HG03442 (cell line): ENCODE measurements at regions not wholly inside any gene's neighbourhood (a gene's known extent, or its start where the extent isn't known, plus 50 kb on each side); places are given as distances from the start of the nearest gene placed in this dataset.

Experiments used
- ATAC-seq: cut with Tn5 transposase; IDR thresholded peaks from one replicate; pipeline ENCODE4 v1.9.1; 2021; ENCODE audit warnings: mild to moderate bottlenecking, moderate library complexity; ENCODE audit not compliant: unreplicated experiment

DNA sequence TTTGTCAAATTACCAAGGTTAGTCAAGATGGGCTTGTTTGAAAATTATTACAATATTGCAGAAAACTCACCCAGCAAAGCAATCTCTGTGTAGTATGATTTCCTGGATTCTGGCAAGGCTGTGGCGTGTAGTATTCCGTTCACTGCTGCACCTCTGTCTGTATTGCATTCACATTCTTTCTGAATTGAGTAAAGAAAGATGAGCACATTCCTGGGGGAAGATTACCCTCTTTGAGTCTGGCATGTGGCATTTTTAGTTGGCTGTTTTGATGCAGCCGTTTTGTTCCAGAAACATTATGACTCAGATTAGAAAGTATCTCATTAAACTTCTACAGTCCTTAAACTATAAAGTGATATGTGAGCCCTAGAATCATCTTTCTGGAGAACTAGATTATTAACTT lies 197.7 kb downstream of the TENT4A start:
- ATAC-seq, result no peak

DNA sequence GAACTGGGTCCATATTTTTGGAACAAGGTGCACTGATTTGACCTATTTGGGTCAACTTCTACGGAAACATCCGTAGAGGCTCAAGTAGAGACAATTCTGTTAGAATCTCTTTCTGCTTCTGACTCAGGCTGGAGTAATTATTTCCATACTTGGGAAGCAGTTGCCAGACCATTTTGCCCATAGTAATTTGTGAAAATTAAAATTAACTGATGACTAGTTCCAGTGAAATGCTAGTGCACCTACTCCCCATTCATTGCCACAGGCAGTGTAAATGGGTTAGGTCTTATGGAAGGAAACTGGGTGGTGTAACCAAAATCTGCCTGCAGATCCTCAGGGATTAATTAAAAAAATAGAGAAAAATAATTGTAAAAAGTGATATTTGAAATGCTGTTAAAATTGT lies 201.1 kb downstream of the TENT4A start:
- ATAC-seq, result no peak

DNA sequence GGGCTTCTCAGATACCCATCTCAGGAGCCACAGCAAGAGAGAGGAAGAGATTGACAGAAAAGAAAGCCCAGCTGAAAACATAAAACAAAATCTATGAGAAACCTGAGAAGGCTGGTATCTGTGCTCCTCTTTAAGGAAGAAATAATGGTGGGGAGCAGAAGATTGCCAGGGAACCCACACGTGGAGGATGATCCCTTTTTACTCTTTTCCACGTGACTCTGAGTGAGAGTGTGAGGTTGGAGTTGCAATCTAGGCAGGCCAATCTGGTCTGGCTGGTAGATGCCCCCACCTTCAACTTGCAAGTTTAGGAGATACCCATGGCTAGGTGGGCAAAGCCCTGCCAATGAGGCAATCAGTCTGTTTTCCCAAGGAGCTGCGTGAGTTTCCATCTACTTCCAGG lies 202.3 kb downstream of the TENT4A start:
- ATAC-seq, result no peak

DNA sequence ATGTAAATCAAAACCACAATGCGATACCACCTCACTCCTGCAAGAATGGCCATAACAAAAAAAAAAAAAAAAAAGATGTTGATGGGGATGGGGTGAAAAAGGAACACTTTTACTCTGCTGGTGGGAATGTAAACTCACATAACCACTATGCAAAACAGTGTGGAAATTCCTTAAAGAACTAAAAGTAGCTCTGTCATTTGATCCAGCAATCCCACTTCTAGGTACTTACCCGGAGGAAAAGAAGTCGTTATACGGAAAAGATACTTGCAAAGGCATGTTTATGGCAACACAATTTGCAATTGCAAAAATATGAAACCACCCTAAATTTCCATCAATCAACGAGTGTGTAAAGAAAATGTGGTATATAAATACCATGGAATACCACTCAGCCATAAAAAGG lies 205.0 kb downstream of the TENT4A start:
- ATAC-seq, result no peak

DNA sequence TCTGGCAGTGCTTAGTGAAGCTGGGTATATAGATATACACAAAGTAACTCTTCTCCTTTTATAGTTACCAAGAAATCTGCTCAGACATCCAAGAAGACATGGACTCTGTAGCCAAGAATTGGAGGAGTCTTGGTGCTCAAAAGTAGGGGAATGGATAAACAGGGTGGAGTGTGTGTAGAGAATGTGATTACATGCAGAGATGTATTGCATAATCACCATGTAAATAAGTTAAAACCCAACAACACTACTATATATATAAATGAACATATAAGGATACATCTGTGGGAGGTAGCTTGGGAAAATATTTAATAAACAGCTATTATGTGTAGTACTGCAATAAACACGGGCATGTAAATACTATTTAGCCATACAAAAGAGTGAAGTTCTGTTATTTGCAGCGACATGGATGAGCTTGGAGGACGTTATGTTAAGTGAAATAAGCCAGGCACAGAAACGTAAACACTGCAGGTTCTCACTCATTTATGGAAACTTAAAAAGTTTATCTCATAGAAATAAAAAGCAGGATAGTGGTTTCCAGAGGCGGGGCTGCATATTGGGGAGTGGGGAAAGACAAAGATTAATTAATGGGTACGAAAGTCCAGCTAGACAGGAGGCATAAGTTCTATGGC lies 207.5 kb downstream of the TENT4A start:
- ATAC-seq, result no peak

DNA sequence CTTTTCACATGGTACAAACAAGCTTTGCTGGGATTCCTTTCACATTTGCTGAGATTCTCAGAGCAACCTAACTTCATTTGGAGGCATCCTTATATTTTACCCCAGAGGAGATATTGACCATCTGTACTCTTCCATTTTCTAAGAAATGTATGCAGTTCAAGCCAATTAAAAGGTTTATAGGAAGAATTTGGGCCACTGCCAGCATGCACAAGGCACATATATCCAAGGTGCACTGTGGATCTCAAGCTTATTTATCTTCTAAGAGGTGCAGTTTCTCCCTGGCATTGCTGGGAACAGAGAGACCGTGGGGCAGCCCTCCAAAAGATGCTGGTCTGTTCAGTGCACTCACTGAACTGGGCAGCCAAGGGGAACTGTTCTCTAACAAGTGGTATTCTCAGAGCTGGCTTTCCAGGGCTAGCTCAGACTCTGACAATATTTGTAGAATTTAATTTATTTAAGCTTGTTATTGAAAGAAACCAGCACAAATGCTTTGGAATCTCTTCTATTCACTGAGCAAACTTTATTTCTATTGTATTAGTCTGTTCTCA lies 213.3 kb downstream of the TENT4A start:
- ATAC-seq, result no peak

DNA sequence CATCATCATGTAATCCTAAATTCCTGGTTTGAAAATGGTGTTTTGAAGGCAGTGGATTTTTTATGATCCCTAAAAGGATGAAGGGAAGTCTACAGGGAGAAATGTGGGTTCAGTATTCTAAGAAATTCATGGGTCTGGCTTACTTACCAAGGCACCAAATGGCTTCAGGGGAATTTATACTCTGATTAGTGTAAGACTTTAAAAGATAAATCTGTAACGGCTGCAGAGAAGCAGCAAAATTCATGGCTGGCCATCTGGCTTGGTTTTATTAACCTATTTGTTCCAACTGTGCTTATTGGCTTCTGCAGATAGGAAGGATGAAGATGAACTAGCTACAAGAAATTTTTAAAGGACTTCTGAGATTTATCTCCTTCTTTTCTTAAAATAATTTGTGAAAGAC lies 222.8 kb downstream of the TENT4A start:
- ATAC-seq, result no peak

DNA sequence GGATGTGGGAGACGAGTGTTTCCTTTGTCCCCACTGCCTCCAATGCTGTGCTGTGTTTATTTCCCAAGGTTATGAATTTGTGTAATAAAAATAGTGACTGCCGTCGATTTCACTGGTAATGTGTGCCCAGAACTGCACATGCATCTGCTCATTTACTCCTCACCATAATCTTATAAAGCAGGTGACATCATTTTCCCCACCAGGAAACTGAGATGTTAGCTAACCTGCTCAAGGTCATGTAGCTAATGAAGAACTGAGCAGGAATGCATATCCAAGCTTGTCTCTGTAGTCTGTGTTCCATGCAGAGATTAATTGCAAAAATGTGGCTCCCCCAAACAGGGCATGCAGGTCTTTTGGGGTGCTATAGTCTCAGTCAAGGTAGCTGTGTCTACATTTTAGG lies 224.4 kb downstream of the TENT4A start:
- no peak for ATAC-seq

DNA sequence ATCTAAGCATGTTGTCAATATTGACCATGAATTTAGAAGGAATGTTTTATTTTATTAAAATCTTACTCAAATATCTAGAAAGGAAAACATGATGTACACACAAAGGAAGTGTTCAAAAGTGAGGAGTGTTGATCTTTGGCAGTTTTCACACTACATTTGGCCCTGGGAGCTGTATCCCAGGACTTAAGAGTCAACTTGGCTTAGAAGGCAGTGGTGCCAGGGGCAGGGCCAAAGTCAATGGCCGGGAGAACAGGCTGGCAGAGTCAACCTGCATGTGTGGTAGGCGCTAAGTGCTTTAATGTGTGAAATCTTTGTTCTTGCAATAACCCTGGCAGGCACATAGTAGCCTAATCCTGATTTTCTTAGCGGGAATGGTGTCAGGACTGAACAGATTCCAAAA lies 228.4 kb downstream of the TENT4A start:
- no peak for ATAC-seq

DNA sequence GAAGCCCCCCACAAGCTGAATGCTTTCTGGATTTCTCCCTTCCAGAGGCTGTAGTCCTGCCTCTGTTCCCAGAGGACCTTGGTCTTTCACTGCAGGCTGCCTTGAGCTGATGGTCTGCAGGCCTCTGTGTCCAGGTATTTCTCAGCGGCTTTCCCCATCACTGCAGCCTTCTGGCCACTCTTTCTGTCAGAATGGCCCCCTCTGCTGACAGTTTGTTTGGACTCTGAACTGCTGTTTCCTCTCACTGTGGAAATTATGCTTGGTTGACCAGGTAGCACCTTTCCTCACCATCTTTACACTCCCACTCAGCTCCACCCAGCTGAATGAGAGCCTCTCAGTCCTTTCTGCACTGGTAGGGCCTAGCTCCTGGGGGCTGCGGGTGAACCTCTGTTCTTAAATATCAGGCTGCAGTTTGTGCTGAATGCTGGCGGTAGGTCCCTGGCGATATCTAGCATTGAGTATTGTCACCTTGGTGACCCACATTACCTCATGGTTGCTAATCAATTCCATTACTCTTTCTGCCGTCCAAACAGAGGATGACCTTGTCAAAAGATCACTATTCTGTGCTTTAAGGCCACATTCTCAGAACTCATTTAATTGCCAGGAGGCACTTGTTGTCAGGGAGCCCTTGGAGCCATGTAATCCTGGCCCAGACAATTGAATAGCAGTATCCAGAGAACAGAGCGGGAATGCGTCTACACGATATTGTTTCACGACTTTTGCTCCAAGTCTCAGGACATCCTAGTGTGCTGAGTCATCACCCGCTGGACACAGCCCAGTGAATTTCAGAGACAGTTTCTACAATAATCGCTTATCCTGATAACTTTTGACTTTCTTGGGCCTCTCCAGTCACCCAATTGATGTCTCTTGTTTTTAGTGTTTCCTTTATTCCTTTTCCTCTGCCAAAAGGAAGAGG lies 230.2 kb downstream of the TENT4A start:
- no peak for ATAC-seq

DNA sequence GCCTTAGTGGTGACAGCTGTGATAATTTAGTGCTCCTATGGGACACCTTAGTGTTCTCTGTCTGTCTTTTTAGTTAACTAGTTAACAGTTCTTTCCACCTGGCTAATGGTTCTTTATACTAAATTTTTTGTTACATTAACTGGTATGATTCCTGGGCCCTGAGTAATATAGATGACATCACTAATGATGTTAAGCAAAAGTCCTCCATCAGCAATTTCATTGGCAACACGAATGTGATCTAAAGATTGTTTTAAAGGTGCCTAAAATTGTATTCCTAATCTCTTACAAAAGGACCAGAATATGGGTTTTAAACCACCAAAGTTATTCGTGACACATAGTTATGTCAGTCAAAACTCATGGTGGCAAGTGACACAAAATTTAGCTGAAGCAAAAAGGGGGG lies 235.3 kb downstream of the TENT4A start:
- no peak for ATAC-seq

DNA sequence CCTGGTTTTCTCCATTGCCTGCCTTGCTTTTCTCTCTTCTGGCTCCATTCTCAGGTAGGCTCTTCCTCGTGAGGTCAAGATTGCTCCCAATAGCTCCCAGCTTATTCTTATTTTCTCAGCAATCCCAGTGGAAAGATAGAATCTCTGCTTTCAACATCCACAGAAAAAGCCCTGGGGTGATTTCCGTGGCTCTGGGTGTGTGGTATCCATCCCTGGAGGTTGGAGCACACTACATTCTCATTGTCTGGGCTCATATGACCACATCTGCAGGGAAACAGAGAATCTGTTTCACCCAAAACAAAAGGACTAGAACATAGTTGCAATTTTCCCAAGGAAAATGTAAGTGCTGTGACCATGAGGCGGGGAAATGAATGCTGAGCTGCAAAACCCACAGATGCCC lies 236.0 kb downstream of the TENT4A start:
- no peak for ATAC-seq

DNA sequence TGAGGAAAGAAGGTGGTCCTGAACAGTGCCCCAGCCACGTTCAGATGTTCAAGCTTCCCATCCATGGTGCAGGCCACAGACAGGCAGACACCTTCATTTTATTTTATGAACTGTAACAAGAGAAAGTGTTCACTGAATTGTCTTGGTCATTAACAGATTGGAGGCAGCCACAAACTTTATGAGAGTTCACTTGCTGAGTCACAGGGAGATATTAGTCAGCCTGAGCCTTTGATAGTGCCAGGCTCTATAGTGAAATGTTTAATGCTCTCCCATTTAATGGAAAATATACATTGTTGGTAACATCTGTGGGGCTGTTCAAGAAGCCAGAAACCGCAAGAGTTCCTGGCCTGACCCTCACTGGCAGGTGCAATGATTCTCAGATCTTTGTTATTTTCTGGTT lies 237.0 kb downstream of the TENT4A start:
- ATAC-seq, result no peak

DNA sequence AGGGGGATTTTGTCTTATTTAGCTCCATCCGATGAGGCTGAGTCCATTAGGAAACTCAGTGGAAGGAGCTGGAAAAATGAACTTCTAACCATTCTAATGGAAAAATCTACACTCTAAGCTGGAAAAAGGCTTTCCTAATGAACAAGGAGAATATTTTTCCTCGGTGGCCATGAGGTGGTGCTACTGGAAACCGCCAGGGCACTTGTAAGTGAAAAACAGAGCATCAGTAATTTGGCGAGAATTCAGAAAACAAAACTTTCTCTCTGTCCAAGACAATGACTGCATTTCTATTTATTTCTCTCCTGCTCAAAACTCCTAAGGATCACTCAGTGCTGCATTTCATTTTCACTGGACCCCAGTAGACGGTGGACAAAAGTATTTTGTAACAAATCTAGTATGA lies 237.6 kb downstream of the TENT4A start:
- no peak for ATAC-seq

DNA sequence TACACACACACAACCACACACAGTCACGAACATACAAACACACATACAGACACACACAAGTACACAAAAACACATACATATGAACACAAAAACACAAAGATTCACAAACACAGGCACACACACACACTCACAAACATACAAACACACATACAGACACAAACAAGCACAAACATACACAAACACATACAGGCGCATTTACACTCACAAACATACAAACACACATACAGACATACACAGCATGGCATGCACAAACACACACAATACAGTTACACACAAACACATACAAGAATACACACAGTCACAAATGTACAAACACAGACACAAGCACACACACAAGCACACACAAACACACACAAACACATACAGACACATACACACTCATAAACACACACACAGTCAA lies 247.9 kb downstream of the TENT4A start:
- no peak for ATAC-seq

DNA sequence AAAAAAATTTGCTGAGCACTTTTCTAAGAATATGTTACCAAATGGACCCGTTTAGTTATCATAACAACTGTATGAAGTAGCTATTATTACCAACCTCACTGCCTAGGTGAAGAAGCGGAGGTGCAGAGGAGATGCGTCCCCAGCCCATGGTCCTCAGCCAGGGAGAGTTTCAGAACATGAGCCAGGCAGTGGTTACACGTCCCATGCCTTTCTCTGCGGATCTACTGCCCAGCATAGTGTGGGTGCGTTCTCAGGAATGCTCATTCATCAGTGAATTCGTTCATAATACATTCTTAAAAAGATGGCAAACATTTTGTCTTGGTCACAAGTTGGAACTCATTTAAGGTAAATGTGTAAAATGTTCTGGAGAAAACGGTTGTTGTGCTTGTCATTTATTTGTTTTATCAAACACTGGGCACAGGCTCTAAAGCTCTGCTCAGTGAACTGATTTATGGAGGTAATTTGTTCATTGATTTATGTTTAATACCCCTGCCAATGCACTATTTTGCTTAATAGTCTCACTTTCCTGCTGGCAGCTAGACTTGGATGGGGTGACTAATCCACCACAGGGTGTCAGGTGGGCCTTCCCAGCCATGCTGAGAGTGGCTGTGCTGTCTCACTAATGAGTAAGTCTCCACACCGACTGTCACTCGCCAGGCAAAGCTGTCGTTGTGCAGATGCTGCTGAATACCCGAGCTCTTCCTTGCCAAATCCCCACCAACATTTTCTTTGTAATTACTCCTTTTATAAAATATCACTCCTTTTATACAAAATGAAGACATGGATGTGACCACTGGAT lies 248.8 kb downstream of the TENT4A start:
- no peak for ATAC-seq

DNA sequence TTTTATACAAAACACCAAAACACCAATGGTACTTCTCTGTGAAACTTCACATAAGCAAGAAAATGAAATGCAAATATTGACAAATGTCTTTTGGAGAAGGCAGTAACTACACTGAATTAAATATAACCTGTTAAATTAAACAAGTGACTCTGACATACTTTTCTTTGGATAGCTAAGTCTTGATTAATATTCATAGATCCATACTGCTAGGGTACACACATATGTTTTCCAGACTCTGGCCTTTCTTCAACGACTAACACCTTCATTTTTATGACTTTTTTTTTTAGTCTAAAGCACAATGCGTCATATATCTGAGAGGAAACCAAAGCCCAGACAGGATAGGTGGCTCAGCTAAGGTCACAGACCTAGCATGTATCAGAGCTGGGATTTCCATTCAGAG lies 263.7 kb downstream of the TENT4A start:
- no peak for ATAC-seq

DNA sequence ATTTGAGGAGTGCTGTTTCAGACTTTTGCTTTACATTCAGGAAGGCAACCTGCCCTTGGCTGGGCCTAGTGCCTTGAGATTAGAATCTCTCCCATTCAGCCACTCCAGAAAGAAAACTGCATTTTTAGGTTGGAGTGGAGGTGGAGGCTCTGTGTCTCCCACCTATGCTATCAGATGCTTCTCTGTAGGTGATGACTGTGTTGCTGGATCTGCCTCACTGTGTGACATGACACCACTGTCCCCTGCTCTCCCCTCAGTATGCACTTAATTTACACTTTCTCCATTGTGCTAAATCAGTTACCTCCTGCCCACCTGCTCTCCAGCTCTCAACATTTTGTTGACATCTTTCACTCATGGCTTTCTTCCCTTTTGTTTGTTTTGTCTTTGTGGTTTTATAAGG lies 265.8 kb downstream of the TENT4A start:
- no peak for ATAC-seq

DNA sequence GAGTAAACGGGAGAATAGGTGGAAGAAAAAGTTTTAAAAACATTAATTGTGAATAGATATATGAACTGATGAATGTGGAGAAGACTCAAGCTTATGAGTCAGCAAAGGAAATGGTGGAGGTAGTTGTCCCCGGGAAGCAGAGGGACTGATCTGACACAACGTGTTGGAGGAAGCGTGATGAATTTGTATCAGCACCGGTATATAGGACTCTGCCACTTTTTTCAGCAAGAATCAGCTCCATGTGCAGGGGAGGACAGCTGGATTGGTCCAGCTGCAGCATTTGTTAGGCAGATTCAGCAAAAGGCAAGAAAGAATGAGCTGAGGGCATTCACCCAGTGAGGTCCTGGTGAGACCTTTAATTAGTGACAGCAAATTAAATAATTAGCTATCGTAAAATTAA lies 276.0 kb downstream of the TENT4A start:
- ATAC-seq, result no peak

DNA sequence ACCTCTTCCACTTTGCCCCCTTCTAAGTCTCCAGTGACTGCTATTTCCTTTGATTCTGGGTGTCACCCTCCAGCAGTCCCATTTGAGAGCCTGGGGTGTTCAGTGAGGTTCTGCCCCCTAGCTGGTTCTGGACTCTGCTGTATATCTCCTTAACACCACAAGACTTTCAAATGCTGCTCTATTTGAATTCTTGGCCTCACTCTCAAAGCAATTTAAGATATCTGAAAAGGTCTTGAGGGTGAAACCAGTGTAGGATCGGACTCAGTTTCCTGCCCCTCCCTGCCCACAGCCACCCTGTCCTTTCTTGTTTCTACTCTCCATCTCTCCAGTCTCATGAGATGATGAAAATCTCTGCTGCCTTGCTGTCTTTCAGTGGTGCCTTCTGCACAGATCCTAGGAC lies 280.9 kb downstream of the TENT4A start:
- ATAC-seq, result no peak

DNA sequence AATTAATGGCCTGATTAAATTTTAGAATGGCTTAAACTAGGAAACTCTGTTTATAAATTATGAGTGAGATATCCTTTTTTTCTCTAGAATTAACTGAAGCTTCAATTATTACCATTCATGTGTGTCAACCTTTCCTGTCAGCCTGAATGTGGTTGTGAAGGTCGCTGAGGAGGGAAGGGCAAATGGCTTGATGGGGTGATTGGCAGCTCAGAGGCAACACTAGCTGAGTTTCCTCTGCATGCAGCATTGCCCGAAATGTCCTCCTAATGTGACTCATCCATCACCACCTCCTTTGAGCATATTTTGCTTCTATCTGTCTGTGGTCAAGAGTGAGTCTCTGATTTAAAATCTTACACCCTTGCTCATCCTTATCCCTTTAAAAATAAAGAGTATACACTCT lies 281.9 kb downstream of the TENT4A start:
- ATAC-seq, result no peak
